WTC11 (cell line): ENCODE measurements at regions not wholly inside any gene's neighbourhood (a gene's known extent, or its start where the extent isn't known, plus 50 kb on each side); places are given as distances from the start of the nearest gene placed in this dataset.

Source experiments
- ATAC-seq: fragments of 200-7000 bp; cut with Tn5 transposase; 2 replicates; pipeline ENCODE4 v1.10.0; 2021; ENCODE audit warnings: mild to moderate bottlenecking, moderate library complexity
- CTCF ChIA-PET: fragments of 300-600 bp; sonication (Branson Sonifier 250); formaldehyde crosslinking; loops from one replicate; lab custom pipeline; 2021; ENCODE audit warnings: antibody characterized with exemption; lab: Charles Lee
- POLR2A ChIA-PET: fragments of 350-600 bp; sonication (Branson Sonifier 250); formaldehyde crosslinking; loops from one replicate; lab custom pipeline; 2021; ENCODE audit warnings: antibody characterized with exemption; lab: Charles Lee
- DNase-seq: peaks from one replicate; pipeline ENCODE4 v3.0.0; 2021; ENCODE audit warnings: low spot score
- H3K27ac Mint-ChIP-seq: 2 replicates; pipeline ENCODE4 v1.8.0; 2021; ENCODE audit warnings: mixed read lengths
- H3K27me3 Mint-ChIP-seq: 2 replicates; pipeline ENCODE4 v1.8.0; 2021; ENCODE audit warnings: low read depth, mild to moderate bottlenecking, moderate library complexity, mixed read lengths
- H3K36me3 Mint-ChIP-seq: 2 replicates; pipeline ENCODE4 v1.8.0; 2021; ENCODE audit warnings: mixed read lengths
- H3K4me1 Mint-ChIP-seq: 2 replicates; pipeline ENCODE4 v1.8.0; 2022; ENCODE audit warnings: mixed read lengths
- H3K4me3 Mint-ChIP-seq: 2 replicates; pipeline ENCODE4 v1.8.0; 2021; ENCODE audit warnings: mild to moderate bottlenecking, moderate library complexity, mixed read lengths
- H3K9me3 Mint-ChIP-seq: 2 replicates; pipeline ENCODE4 v1.8.0; 2021; ENCODE audit warnings: mixed read lengths
- AR ChIP-seq: fragments of 250-450 bp; sonication (Bioruptor Pico); IDR thresholded peaks from 2 replicates; pipeline ENCODE4 v1.9.0; 2021; ENCODE audit warnings: mild to moderate bottlenecking
- E2F1 ChIP-seq: sonication (generic); formaldehyde crosslinking; IDR thresholded peaks from 2 replicates; pipeline ENCODE4 v1.8.0; 2022; ENCODE audit warnings: mild to moderate bottlenecking, missing genetic modification reagents
- EMX1 ChIP-seq: fragments of 250-450 bp; sonication (Bioruptor Pico); IDR thresholded peaks from 2 replicates; pipeline ENCODE4 v1.8.0; 2021; ENCODE audit warnings: mild to moderate bottlenecking
- ETV6 ChIP-seq: sonication (generic); formaldehyde crosslinking; IDR thresholded peaks from 2 replicates; pipeline ENCODE4 v1.8.1; 2022; ENCODE audit warnings: mild to moderate bottlenecking, missing genetic modification reagents
- FOXP1 ChIP-seq: sonication (generic); formaldehyde crosslinking; IDR thresholded peaks from 2 replicates; pipeline ENCODE4 v1.8.0; 2022; ENCODE audit warnings: missing genetic modification reagents, mild to moderate bottlenecking, moderate library complexity, borderline replicate concordance
- HMGA2 ChIP-seq: fragments of 250-450 bp; sonication (Bioruptor Pico); IDR thresholded peaks from 2 replicates; pipeline ENCODE4 v1.4.0; 2021; ENCODE audit warnings: mild to moderate bottlenecking, moderate library complexity
- IRF1 ChIP-seq: sonication (generic); formaldehyde crosslinking; IDR thresholded peaks from 2 replicates; pipeline ENCODE4 v1.8.0; 2023; ENCODE audit warnings: missing genetic modification reagents
- JAZF1 ChIP-seq: fragments of 250-450 bp; sonication (Bioruptor Pico); IDR thresholded peaks from 2 replicates; pipeline ENCODE4 v1.9.0; 2021; ENCODE audit warnings: moderate library complexity, mild to moderate bottlenecking, inconsistent platforms
- NFATC4 ChIP-seq: fragments of 250-450 bp; sonication (Bioruptor Pico); IDR thresholded peaks from 2 replicates; pipeline ENCODE4 v1.9.0; 2021; ENCODE audit warnings: mild to moderate bottlenecking
- SMAD4 ChIP-seq: sonication (generic); formaldehyde crosslinking; IDR thresholded peaks from 2 replicates; pipeline ENCODE4 v1.8.0; 2022; ENCODE audit warnings: mild to moderate bottlenecking, missing genetic modification reagents
- TEAD4 ChIP-seq: sonication (generic); formaldehyde crosslinking; IDR thresholded peaks from 2 replicates; pipeline ENCODE4 v1.8.0; 2022; ENCODE audit warnings: mild to moderate bottlenecking, missing genetic modification reagents
- ZNF396 ChIP-seq: fragments of 250-450 bp; sonication (Bioruptor Pico); IDR thresholded peaks from 2 replicates; pipeline ENCODE4 v1.8.0; 2021; ENCODE audit warnings: mild to moderate bottlenecking, moderate library complexity, borderline replicate concordance
- ZNF416 ChIP-seq: fragments of 250-450 bp; sonication (Bioruptor Pico); IDR thresholded peaks from 2 replicates; pipeline ENCODE4 v1.9.0; 2021; ENCODE audit warnings: mild to moderate bottlenecking, inconsistent platforms
- ZNF423 ChIP-seq: fragments of 250-450 bp; sonication (Bioruptor Pico); IDR thresholded peaks from 2 replicates; pipeline ENCODE4 v2.1.2; 2022; ENCODE audit warnings: mild to moderate bottlenecking, moderate library complexity
- TF ChIP-seq, protein P1 (sequence below): sonication (generic); formaldehyde crosslinking; IDR thresholded peaks from 2 replicates; pipeline ENCODE4 v1.8.1; 2022; ENCODE audit warnings: mild to moderate bottlenecking, missing genetic modification reagents, moderate library complexity, borderline replicate concordance
- TF ChIP-seq, protein P2 (sequence below): sonication (generic); formaldehyde crosslinking; IDR thresholded peaks from 2 replicates; pipeline ENCODE4 v1.8.0; 2022; ENCODE audit warnings: mild to moderate bottlenecking, missing genetic modification reagents
- TF ChIP-seq, protein P3 (sequence below): fragments of 250-450 bp; sonication (Bioruptor Pico); IDR thresholded peaks from 2 replicates; pipeline ENCODE4 v1.8.0; 2021; ENCODE audit warnings: mild to moderate bottlenecking

DNA sequence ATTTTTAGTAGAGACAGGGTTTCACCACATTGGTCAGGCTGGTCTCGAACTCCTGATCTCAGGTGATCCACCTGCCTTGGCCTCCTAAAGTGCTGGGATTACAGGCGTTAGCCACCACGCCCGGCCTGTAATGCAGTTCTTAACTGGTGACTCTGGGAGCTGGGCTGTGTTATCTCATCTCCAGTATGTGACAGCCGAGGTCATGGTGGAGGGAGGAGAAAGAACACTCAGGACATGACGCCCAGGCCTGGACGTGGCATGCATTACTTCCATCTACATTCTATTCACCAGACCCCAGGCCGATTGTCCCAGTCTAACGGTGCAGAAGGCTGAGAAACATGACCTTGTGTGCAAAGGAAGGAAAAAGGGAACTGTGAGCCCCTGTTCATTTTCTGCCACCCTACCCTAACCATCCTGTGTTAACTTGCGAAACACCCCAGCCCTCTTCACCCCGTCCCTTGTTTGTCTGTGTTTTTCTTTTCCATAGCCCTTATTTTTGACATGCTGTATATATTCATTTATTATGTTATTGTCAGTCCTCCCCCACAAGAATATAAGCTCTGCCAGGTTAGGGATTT lies 88.1 kb upstream of the ASAP2 start:
- ChIA-PET CTCF (interaction anchor here (1.0 to 1.1 kb wide), 2 partner anchors 8 to 20 kb away, joined by 3 to 4 read pairs; no protein-coding TSS in a partner anchor), POLR2A (no interaction called here)
- H3K36me3 Mint-ChIP-seq = no peaks in the 10 kb centered on the region
- no peak overlapping the region for H3K4me3 Mint-ChIP-seq
- no peaks in the 10 kb centered on the region for H3K27me3 Mint-ChIP-seq
- no peak for ATAC-seq
- H3K9me3 Mint-ChIP-seq = peaks cover 3% of the 10 kb centered on the region; the same call in 1 of the 2 replicates
- no peak for TF ChIP-seq E2F1 (CRISPR knock-in tag)
- no peak for TF ChIP-seq ZNF423 (CRISPR knock-in tag)
- TF ChIP-seq ETV6 (CRISPR knock-in tag) = no peak
- TF ChIP-seq TEAD4 (CRISPR knock-in tag) = no peak
- no peak for TF ChIP-seq JAZF1 (CRISPR knock-in tag)
- no peak for TF ChIP-seq FOXP1
- TF ChIP-seq, protein P1, sequence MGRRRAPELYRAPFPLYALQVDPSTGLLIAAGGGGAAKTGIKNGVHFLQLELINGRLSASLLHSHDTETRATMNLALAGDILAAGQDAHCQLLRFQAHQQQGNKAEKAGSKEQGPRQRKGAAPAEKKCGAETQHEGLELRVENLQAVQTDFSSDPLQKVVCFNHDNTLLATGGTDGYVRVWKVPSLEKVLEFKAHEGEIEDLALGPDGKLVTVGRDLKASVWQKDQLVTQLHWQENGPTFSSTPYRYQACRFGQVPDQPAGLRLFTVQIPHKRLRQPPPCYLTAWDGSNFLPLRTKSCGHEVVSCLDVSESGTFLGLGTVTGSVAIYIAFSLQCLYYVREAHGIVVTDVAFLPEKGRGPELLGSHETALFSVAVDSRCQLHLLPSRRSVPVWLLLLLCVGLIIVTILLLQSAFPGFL (CRISPR knock-in tag) = no peak
- no peak for TF ChIP-seq IRF1 (CRISPR knock-in tag)
- no peak overlapping the region for H3K27ac Mint-ChIP-seq
- H3K4me1 Mint-ChIP-seq = peaks cover 3% of the 10 kb centered on the region; the same call in 1 of the 2 replicates
- DNase-seq = no peak

DNA sequence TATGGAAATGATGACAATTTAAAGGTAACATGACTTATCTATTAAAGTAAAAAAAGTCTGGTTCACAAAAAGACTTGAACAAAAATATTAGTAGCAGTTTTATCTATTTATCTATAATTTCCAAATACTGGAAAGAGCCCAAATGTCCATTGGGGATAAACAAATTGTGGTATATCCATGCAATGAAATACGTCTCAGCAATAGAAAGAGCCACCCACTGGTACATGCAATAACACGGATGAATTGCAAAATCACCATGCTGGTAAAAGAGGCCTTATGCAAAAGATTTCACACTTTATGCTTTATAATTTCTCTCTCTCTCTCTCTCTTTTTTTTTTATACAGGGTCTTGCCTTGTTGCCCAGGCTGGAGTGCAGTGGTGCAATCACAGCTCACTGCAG lies 91.4 kb upstream of the ASAP2 start:
- TF ChIP-seq SMAD4 (CRISPR knock-in tag) = no peak
- TF ChIP-seq JAZF1 (CRISPR knock-in tag) = no peak
- TF ChIP-seq ZNF416 (CRISPR knock-in tag) = no peak
- Mint-ChIP-seq H3K27me3 (no peaks in the 10 kb centered on the region), H3K4me3 (no peak overlapping the region), H3K36me3 (no peaks in the 10 kb centered on the region), H3K27ac (no peak overlapping the region), H3K4me1 (peaks cover 18% of the 10 kb centered on the region), H3K9me3 (peaks cover 3% of the 10 kb centered on the region; the same call in 1 of the 2 replicates)
- no peak for ATAC-seq
- CTCF ChIA-PET = interaction anchor here (0.8 to 2.9 kb wide), 2 partner anchors 24 to 27 kb away, joined by 3 to 32 read pairs; no protein-coding TSS in a partner anchor
- no peak for DNase-seq
- POLR2A ChIA-PET = no interaction called here

GRCh38 chr2:9114458-9114857 lies 92.2 kb upstream of the ASAP2 start:
- TF ChIP-seq HMGA2 (CRISPR knock-in tag) = no peak
- TF ChIP-seq AR (CRISPR knock-in tag) = no peak
- TF ChIP-seq, protein P2, sequence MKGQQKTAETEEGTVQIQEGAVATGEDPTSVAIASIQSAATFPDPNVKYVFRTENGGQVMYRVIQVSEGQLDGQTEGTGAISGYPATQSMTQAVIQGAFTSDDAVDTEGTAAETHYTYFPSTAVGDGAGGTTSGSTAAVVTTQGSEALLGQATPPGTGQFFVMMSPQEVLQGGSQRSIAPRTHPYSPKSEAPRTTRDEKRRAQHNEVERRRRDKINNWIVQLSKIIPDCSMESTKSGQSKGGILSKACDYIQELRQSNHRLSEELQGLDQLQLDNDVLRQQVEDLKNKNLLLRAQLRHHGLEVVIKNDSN (CRISPR knock-in tag) = no peak
- TF ChIP-seq ZNF396 (CRISPR knock-in tag) = no peak
- no peak for TF ChIP-seq EMX1 (CRISPR knock-in tag)
- TF ChIP-seq, protein P3, sequence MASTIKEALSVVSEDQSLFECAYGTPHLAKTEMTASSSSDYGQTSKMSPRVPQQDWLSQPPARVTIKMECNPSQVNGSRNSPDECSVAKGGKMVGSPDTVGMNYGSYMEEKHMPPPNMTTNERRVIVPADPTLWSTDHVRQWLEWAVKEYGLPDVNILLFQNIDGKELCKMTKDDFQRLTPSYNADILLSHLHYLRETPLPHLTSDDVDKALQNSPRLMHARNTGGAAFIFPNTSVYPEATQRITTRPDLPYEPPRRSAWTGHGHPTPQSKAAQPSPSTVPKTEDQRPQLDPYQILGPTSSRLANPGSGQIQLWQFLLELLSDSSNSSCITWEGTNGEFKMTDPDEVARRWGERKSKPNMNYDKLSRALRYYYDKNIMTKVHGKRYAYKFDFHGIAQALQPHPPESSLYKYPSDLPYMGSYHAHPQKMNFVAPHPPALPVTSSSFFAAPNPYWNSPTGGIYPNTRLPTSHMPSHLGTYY (CRISPR knock-in tag) = no peak
- no peak for TF ChIP-seq NFATC4
- TF ChIP-seq, all 79 proteins: peak for 0
- DNase-seq (no peak), ATAC-seq (no peak)
- Mint-ChIP-seq H3K27me3 (no peaks in the 10 kb centered on the region), H3K4me1 (peaks cover 18% of the 10 kb centered on the region), H3K4me3 (no peak overlapping the region), H3K9me3 (peaks cover 3% of the 10 kb centered on the region; the same call in 1 of the 2 replicates), H3K27ac (no peak overlapping the region), H3K36me3 (no peaks in the 10 kb centered on the region)
- ChIA-PET POLR2A (no interaction called here), CTCF (interaction anchor here (1.1 to 4.7 kb wide), 7 partner anchors 9 to 260 kb away, joined by 3 to 50 read pairs (median 3); no protein-coding TSS in a partner anchor)
